NT2/D1 (cell line): ENCODE measurements at regions not wholly inside any gene's neighbourhood (a gene's known extent, or its start where the extent isn't known, plus 50 kb on each side); places are given as distances from the start of the nearest gene placed in this dataset.

Experiments used
- SUZ12 ChIP-seq: IDR thresholded peaks from 2 replicates; pipeline ENCODE4 v1.6.1; 2011; ENCODE audit not compliant: insufficient read length, insufficient read depth; ENCODE audit errors: extremely low read depth
- YY1 ChIP-seq: IDR thresholded peaks from 2 replicates; pipeline ENCODE4 v1.6.1; 2011; ENCODE audit not compliant: insufficient read length, insufficient read depth

GRCh38 chr5:9878206-9878605 lies 248.1 kb upstream of the TAS2R1 start:
- no peak for TF ChIP-seq SUZ12
- no peak for TF ChIP-seq YY1
